Muscle of leg (tissue), 3 donors: ENCODE measurements at regions not wholly inside any gene's neighbourhood (a gene's known extent, or its start where the extent isn't known, plus 50 kb on each side); places are given as distances from the start of the nearest gene placed in this dataset.

Experiments
- DNase-seq: peaks from one replicate; pipeline ENCODE4 v3.0.0; 2013
- H3K27ac ChIP-seq: one replicate; pipeline ENCODE4 v1.5.1; 2013; ENCODE audit warnings: mild to moderate bottlenecking, low read length, control low read depth
- H3K27me3 ChIP-seq: one replicate; pipeline ENCODE4 v1.6.1; 2013; ENCODE audit warnings: low read length; ENCODE audit not compliant: control insufficient read depth, insufficient read depth
- H3K36me3 ChIP-seq: one replicate; pipeline ENCODE4 v1.6.1; 2013; ENCODE audit warnings: low read length; ENCODE audit not compliant: control insufficient read depth, insufficient read depth
- H3K4me1 ChIP-seq: one replicate; pipeline ENCODE4 v1.6.1; 2013; ENCODE audit warnings: low read length; ENCODE audit not compliant: control insufficient read depth, insufficient read depth
- H3K4me3 ChIP-seq: one replicate; pipeline ENCODE4 v1.5.1; 2013; ENCODE audit warnings: low read length, control low read depth
- H3K9me3 ChIP-seq: replicated peaks from 2 replicates; pipeline ENCODE4 v1.6.1; 2013; ENCODE audit warnings: low read depth, low read length; ENCODE audit not compliant: control insufficient read depth
- WGBS: methylation state at CpG from one replicate; pipeline ENCODE4 v1.1.5; 2013; ENCODE audit warnings: missing lambda C conversion rate; ENCODE audit not compliant: insufficient coverage; 5-methylcytosine and 5-hydroxymethylcytosine counted together

- Histone ChIP-seq H3K9me3 (no peaks in the 10 kb centered on the region), H3K27ac (no peak overlapping the region), H3K36me3 (no peaks in the 10 kb centered on the region), H3K27me3 (no peaks in the 10 kb centered on the region), H3K4me3 (no peak overlapping the region), H3K4me1 (no peaks in the 10 kb centered on the region)
- no peak for DNase-seq
- no CpG with 5 or more reads among the region's 4 CpGs for WGBS
These were observed 550.5 kb upstream of the SMIM31 start for GRCh38 chr4:164203476-164203875.

GRCh38 chr4:164204434-164204833 lies 549.5 kb upstream of the SMIM31 start:
- no peaks in the 10 kb centered on the region for H3K9me3 ChIP-seq

GRCh38 chr4:164207460-164207859 lies 546.5 kb upstream of the SMIM31 start:
- no peaks in the 10 kb centered on the region for H3K27me3 ChIP-seq
- no peak overlapping the region for H3K27ac ChIP-seq
- H3K4me3 ChIP-seq, result no peak overlapping the region
- H3K9me3 ChIP-seq, result no peaks in the 10 kb centered on the region
- 52% methylated on average over 3 of the region's 5 CpGs for WGBS
- H3K4me1 ChIP-seq, result no peaks in the 10 kb centered on the region
- DNase-seq, result no peak
- no peaks in the 10 kb centered on the region for H3K36me3 ChIP-seq

More at GRCh38 chr4:164204434-164204833, 549.5 kb upstream of the SMIM31 start:
- peak; percentile 12 for DNase-seq
- Histone ChIP-seq H3K4me3 (no peak overlapping the region), H3K27me3 (no peaks in the 10 kb centered on the region), H3K27ac (no peak overlapping the region), H3K36me3 (no peaks in the 10 kb centered on the region), H3K4me1 (no peaks in the 10 kb centered on the region)

- Histone ChIP-seq H3K36me3 (no peaks in the 10 kb centered on the region), H3K27ac (no peak overlapping the region), H3K9me3 (no peaks in the 10 kb centered on the region), H3K27me3 (no peaks in the 10 kb centered on the region), H3K4me3 (no peak overlapping the region), H3K4me1 (no peaks in the 10 kb centered on the region)
- no peak for DNase-seq
- no CpG with 5 or more reads among the region's 1 CpG for WGBS
These were observed 543.6 kb upstream of the SMIM31 start for GRCh38 chr4:164210377-164210776.

- H3K27ac ChIP-seq, result no peak overlapping the region
- H3K4me1 ChIP-seq, result no peaks in the 10 kb centered on the region
- no peak for DNase-seq
- no peaks in the 10 kb centered on the region for H3K9me3 ChIP-seq
- H3K4me3 ChIP-seq, result no peak overlapping the region
- no CpG with 5 or more reads among the region's 1 CpG for WGBS
- H3K36me3 ChIP-seq, result no peaks in the 10 kb centered on the region
- no peaks in the 10 kb centered on the region for H3K27me3 ChIP-seq
These were observed 541.8 kb upstream of the SMIM31 start for GRCh38 chr4:164212134-164212533.

GRCh38 chr4:164212714-164213113 lies 541.2 kb upstream of the SMIM31 start:
- Histone ChIP-seq H3K27me3 (no peaks in the 10 kb centered on the region), H3K4me3 (no peak overlapping the region), H3K9me3 (no peaks in the 10 kb centered on the region), H3K36me3 (no peaks in the 10 kb centered on the region), H3K27ac (no peak overlapping the region), H3K4me1 (no peaks in the 10 kb centered on the region)
- WGBS, result 100% methylated on average over 1 of the region's 2 CpGs
- no peak for DNase-seq

GRCh38 chr4:164215113-164215741 lies 538.7 kb upstream of the SMIM31 start:
- Histone ChIP-seq H3K4me3 (no peak overlapping the region), H3K27ac (no peak overlapping the region), H3K4me1 (no peaks in the 10 kb centered on the region), H3K36me3 (no peaks in the 10 kb centered on the region), H3K27me3 (no peaks in the 10 kb centered on the region), H3K9me3 (no peaks in the 10 kb centered on the region)
- 71% methylated on average over 5 of the region's 13 CpGs for WGBS
- DNase-seq, result no peak

GRCh38 chr4:164221631-164222030 lies 532.3 kb upstream of the SMIM31 start:
- no peaks in the 10 kb centered on the region for H3K36me3 ChIP-seq
- no peaks in the 10 kb centered on the region for H3K9me3 ChIP-seq
- no peaks in the 10 kb centered on the region for H3K4me1 ChIP-seq
- no peak for DNase-seq
- H3K4me3 ChIP-seq, result no peak overlapping the region
- no CpG with 5 or more reads among the region's 1 CpG for WGBS
- H3K27me3 ChIP-seq, result no peaks in the 10 kb centered on the region
- no peak overlapping the region for H3K27ac ChIP-seq

- no peaks in the 10 kb centered on the region for H3K27me3 ChIP-seq
- DNase-seq, result peak; percentile 16
These were observed 529.1 kb upstream of the SMIM31 start for GRCh38 chr4:164224871-164225270.

GRCh38 chr4:164229255-164229654 lies 524.7 kb upstream of the SMIM31 start:
- no peaks in the 10 kb centered on the region for H3K27me3 ChIP-seq
- no peaks in the 10 kb centered on the region for H3K9me3 ChIP-seq
- H3K4me1 ChIP-seq, result no peaks in the 10 kb centered on the region
- no CpG with 5 or more reads among the region's 2 CpGs for WGBS
- H3K27ac ChIP-seq, result no peak overlapping the region
- no peaks in the 10 kb centered on the region for H3K36me3 ChIP-seq
- no peak overlapping the region for H3K4me3 ChIP-seq
- no peak for DNase-seq

More at GRCh38 chr4:164224871-164225270, 529.1 kb upstream of the SMIM31 start:
- Histone ChIP-seq H3K9me3 (no peaks in the 10 kb centered on the region), H3K27ac (no peak overlapping the region), H3K4me1 (no peaks in the 10 kb centered on the region), H3K4me3 (no peak overlapping the region), H3K36me3 (no peaks in the 10 kb centered on the region)

- Histone ChIP-seq H3K9me3 (no peaks in the 10 kb centered on the region), H3K4me1 (no peaks in the 10 kb centered on the region), H3K27me3 (no peaks in the 10 kb centered on the region), H3K36me3 (no peaks in the 10 kb centered on the region), H3K4me3 (no peak overlapping the region), H3K27ac (no peak overlapping the region)
- DNase-seq, result no peak
These were observed 514.5 kb upstream of the SMIM31 start for GRCh38 chr4:164239433-164239832.
